GM18519 (cell line): ENCODE measurements at regions not wholly inside any gene's neighbourhood (a gene's known extent, or its start where the extent isn't known, plus 50 kb on each side); places are given as distances from the start of the nearest gene placed in this dataset.

Experiments used
- ATAC-seq: cut with Tn5 transposase; IDR thresholded peaks from one replicate; pipeline ENCODE4 v1.9.1; 2021; ENCODE audit warnings: mild to moderate bottlenecking, moderate library complexity; ENCODE audit not compliant: unreplicated experiment, low FRiP score

- no peak for ATAC-seq
These were observed 211.4 kb downstream of the TUSC7 start for GRCh38 chr3:116920826-116921610.

- no peak for ATAC-seq
These were observed 218.3 kb downstream of the TUSC7 start for GRCh38 chr3:116927918-116928317.

GRCh38 chr3:116929505-116930222 lies 220.1 kb downstream of the TUSC7 start:
- no peak for ATAC-seq

- ATAC-seq = no peak
These were observed 221.2 kb downstream of the TUSC7 start for GRCh38 chr3:116930786-116931185.

GRCh38 chr3:116939091-116939490 lies 229.5 kb downstream of the TUSC7 start:
- no peak for ATAC-seq

GRCh38 chr3:116939550-116939949 lies 230.0 kb downstream of the TUSC7 start:
- no peak for ATAC-seq

GRCh38 chr3:116940719-116941118 lies 231.1 kb downstream of the TUSC7 start:
- no peak for ATAC-seq

- no peak for ATAC-seq
These were observed 236.8 kb downstream of the TUSC7 start for GRCh38 chr3:116946376-116946775.

GRCh38 chr3:116947148-116947547 lies 237.6 kb downstream of the TUSC7 start:
- ATAC-seq = no peak

- no peak for ATAC-seq
These were observed 238.2 kb downstream of the TUSC7 start for GRCh38 chr3:116947809-116948208.

GRCh38 chr3:116950301-116951055 lies 240.9 kb downstream of the TUSC7 start:
- no peak for ATAC-seq

- no peak for ATAC-seq
These were observed 242.0 kb downstream of the TUSC7 start for GRCh38 chr3:116951610-116952009.

- no peak for ATAC-seq
These were observed 248.7 kb downstream of the TUSC7 start for GRCh38 chr3:116958291-116958690.

GRCh38 chr3:116961106-116961505 lies 251.5 kb downstream of the TUSC7 start:
- ATAC-seq = no peak

GRCh38 chr3:116963802-116964201 lies 254.2 kb downstream of the TUSC7 start:
- no peak for ATAC-seq

GRCh38 chr3:116966649-116967048 lies 257.1 kb downstream of the TUSC7 start:
- ATAC-seq = no peak

- no peak for ATAC-seq
These were observed 259.6 kb downstream of the TUSC7 start for GRCh38 chr3:116969135-116969534.

GRCh38 chr3:116969646-116970045 lies 260.1 kb downstream of the TUSC7 start:
- no peak for ATAC-seq

- ATAC-seq = no peak
These were observed 262.0 kb downstream of the TUSC7 start for GRCh38 chr3:116971531-116971930.

GRCh38 chr3:116974702-116975101 lies 265.1 kb downstream of the TUSC7 start:
- no peak for ATAC-seq

GRCh38 chr3:116977441-116977840 lies 267.9 kb downstream of the TUSC7 start:
- no peak for ATAC-seq
